GM12875 (cell line): ENCODE measurements at regions not wholly inside any gene's neighbourhood (a gene's known extent, or its start where the extent isn't known, plus 50 kb on each side); places are given as distances from the start of the nearest gene placed in this dataset.

Experiments
- H3K4me3 ChIP-seq: one replicate; pipeline ENCODE4 v1.5.1; 2011; ENCODE audit warnings: low read depth, low read length, control low read depth
- TF ChIP-seq, protein P1 (sequence below): IDR thresholded peaks from 2 replicates; pipeline ENCODE4 v1.5.1; 2011; ENCODE audit warnings: low read depth, mild to moderate bottlenecking, control low read depth, inconsistent platforms, low read length, moderate library complexity, borderline replicate concordance; ENCODE audit not compliant: insufficient read depth

DNA sequence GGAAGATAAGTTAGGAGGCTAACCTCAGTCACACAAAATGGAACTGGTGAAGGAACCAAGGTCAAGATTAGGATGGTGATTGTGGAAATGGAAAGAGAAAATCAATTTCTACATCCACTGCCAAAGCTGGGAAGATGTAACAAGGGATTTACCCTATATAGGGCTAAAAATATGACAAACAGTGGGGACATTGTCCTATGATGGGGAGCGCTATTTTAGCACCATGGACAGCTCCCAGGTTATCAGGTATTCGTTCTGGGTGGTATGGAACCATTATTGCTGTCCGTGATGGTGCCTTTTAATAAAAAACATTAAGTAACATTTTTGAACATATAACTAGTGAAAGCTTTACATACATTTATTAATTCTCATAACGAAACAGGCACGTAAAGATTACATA lies 124.0 kb downstream of the NDUFA12 start:
- TF ChIP-seq, protein P1, sequence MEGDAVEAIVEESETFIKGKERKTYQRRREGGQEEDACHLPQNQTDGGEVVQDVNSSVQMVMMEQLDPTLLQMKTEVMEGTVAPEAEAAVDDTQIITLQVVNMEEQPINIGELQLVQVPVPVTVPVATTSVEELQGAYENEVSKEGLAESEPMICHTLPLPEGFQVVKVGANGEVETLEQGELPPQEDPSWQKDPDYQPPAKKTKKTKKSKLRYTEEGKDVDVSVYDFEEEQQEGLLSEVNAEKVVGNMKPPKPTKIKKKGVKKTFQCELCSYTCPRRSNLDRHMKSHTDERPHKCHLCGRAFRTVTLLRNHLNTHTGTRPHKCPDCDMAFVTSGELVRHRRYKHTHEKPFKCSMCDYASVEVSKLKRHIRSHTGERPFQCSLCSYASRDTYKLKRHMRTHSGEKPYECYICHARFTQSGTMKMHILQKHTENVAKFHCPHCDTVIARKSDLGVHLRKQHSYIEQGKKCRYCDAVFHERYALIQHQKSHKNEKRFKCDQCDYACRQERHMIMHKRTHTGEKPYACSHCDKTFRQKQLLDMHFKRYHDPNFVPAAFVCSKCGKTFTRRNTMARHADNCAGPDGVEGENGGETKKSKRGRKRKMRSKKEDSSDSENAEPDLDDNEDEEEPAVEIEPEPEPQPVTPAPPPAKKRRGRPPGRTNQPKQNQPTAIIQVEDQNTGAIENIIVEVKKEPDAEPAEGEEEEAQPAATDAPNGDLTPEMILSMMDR = no peak
- no peak overlapping the region for H3K4me3 ChIP-seq

- no peak overlapping the region for H3K4me3 ChIP-seq
- TF ChIP-seq, protein P1 = peak; percentile 59
Measured at GRCh38 chr12:94875525-94875924, 128.0 kb downstream of the NDUFA12 start.

GRCh38 chr12:94874518-94875302 lies 128.8 kb downstream of the NDUFA12 start:
- TF ChIP-seq, protein P1 = no peak
- peak overlapping the region; percentile 91 for H3K4me3 ChIP-seq

- TF ChIP-seq, protein P1 = no peak
Measured at GRCh38 chr12:94873734-94874517, 129.6 kb downstream of the NDUFA12 start.

GRCh38 chr12:94872971-94873733 lies 130.3 kb downstream of the NDUFA12 start:
- peak overlapping the region; percentile 91 for H3K4me3 ChIP-seq

More at GRCh38 chr12:94873734-94874517, 129.6 kb downstream of the NDUFA12 start:
- H3K4me3 ChIP-seq = peak overlapping the region; percentile 91

GRCh38 chr12:94872671-94872970 lies 130.9 kb downstream of the NDUFA12 start:
- TF ChIP-seq, protein P1 = no peak
- peak overlapping the region; percentile 91 for H3K4me3 ChIP-seq

More at GRCh38 chr12:94872971-94873733, 130.3 kb downstream of the NDUFA12 start:
- TF ChIP-seq, protein P1 = no peak
